SW 1271 (cell line): ENCODE measurements at regions not wholly inside any gene's neighbourhood (a gene's known extent, or its start where the extent isn't known, plus 50 kb on each side); places are given as distances from the start of the nearest gene placed in this dataset.
"Not testable (repeated sequence)": the region's sequence is repeated elsewhere in the genome, so short reads cannot be mapped to it uniquely, and the experiment has no call there.

Experiments used
- DNase-seq, 2 experiments: peaks; one replicate each; lab custom pipeline; 2025; lab: John Stamatoyannopoulos, UW

GRCh38 chr5:108444130-108444529 lies 62.2 kb upstream of the FBXL17 start:
- not testable (repeated sequence) for DNase-seq

- not testable (repeated sequence) for DNase-seq
These were observed 60.3 kb upstream of the FBXL17 start for GRCh38 chr5:108442063-108442651.

DNA sequence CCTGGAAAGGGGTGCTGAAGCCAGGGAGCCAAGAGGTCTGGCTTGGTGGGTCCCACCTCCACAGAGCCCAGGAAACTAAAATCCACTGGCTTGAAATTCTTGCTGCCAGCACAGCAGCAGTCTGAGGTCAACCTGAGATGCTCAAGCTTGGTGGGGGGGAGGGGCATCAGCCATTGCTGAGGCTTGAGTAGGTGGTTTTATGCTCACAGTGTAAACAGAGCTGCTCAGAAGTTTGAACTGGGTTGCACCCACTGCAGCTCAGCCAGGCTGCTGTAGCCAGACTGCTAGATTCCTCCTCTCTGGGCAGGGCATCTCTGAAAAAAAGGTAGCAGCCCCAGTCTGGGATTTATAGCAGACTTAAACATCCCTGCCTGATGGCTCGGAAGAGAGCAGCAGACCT lies 55.5 kb upstream of the FBXL17 start:
- DNase-seq: no peak

DNA sequence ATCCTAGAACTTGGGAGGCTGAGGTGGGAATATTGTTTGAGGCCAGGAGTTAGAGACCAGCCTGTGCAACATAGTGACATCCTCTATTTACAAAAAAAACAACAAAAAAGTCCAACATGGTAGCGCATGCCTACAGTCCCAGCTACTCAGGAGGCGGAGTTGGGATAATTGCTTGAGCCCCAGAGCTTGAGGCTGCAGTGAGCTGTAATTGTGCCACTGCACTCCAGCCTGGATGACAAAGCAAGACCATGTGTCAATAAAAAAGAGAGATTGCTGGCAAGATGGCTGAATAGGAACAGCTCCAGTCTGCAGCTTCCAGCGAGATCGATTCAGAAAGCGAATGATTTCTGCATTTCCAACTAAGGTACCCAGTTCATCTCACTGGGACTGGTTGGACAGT lies 54.8 kb upstream of the FBXL17 start:
- no peak for DNase-seq

DNA sequence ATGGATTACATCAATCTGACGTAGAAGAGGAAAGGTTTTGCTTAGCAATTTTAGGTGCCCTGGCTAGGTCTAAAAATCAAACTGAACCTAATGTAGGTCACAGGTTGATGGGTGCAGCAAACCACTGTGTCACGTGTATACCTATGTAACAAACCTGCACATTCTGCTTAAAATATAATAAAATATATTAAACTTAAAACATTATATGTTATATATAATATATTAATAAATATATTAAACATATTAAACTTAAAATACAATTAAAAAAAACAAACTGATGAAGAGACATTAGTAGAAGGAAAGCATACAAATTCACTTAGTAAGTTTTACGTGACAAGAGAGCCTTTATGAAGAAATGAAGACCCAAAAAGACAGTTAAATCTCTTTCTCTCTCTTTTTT lies 51.7 kb upstream of the FBXL17 start:
- DNase-seq: no peak

DNA sequence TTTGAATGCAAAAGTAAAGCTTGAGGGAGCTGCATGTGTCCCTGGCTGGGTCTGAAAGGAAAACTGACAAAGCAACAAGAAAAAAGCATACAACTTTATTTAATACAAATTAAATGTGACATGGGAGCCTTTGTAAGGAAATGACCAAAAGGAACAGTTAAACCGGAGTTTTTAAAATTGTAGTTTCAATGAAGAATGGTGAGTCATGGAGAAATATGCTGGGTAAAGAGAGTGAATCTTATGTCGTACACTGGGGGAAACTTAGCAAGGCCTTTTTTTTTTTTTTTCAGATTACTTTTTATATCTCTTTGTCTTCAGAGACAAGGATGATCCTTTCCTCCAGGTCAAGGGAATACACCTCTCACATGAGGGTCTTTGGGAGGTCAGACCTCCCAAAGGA lies 50.1 kb upstream of the FBXL17 start:
- no peak for DNase-seq
